LNCaP clone FGC (cell line): ENCODE measurements at regions not wholly inside any gene's neighbourhood (a gene's known extent, or its start where the extent isn't known, plus 50 kb on each side); places are given as distances from the start of the nearest gene placed in this dataset.

Source experiments
- DNase-seq: peaks from one replicate; pipeline ENCODE4 v3.0.0-alpha.2; 2011; ENCODE audit warnings: low read depth
- H3K4me3 ChIP-seq: 2 replicates; pipeline ENCODE4 v1.5.1; 2011; ENCODE audit warnings: mild to moderate bottlenecking, low read depth, low read length, control low read depth
- TF ChIP-seq, protein P1 (sequence below): IDR thresholded peaks from 2 replicates; pipeline ENCODE4 v1.5.1; 2012; ENCODE audit warnings: mild to moderate bottlenecking; ENCODE audit not compliant: control insufficient read depth, insufficient read depth; ENCODE audit errors: extremely low read depth

GRCh38 chr7:9778367-9778766 is 1195.3 kb upstream of the PHF14 start:
- TF ChIP-seq, protein P1, sequence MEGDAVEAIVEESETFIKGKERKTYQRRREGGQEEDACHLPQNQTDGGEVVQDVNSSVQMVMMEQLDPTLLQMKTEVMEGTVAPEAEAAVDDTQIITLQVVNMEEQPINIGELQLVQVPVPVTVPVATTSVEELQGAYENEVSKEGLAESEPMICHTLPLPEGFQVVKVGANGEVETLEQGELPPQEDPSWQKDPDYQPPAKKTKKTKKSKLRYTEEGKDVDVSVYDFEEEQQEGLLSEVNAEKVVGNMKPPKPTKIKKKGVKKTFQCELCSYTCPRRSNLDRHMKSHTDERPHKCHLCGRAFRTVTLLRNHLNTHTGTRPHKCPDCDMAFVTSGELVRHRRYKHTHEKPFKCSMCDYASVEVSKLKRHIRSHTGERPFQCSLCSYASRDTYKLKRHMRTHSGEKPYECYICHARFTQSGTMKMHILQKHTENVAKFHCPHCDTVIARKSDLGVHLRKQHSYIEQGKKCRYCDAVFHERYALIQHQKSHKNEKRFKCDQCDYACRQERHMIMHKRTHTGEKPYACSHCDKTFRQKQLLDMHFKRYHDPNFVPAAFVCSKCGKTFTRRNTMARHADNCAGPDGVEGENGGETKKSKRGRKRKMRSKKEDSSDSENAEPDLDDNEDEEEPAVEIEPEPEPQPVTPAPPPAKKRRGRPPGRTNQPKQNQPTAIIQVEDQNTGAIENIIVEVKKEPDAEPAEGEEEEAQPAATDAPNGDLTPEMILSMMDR = no peak
- no peak for DNase-seq
- no peak overlapping the region for H3K4me3 ChIP-seq

DNA sequence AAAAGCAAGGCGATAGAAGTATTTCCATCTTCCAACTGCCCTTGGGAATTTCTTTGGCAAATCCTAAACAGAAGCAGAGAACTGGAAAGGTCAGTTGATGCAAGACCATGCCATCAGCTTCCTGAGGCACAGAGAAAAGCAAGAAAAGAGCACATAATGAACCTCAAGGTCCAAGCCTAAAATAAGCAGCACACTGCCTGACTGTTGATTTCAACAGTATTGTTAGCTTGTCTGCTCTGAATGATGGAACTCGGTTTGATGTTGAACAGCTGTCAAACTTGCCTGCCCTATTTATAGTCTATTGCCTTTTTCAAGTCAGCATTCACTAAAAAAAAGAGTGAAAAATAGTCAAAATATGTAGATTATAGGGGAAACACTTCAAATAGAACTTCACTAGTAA is 1192.0 kb upstream of the PHF14 start:
- DNase-seq = no peak
- TF ChIP-seq, protein P1 = no peak
- no peak overlapping the region for H3K4me3 ChIP-seq

- DNase-seq = no peak
- TF ChIP-seq, protein P1 = no peak
- H3K4me3 ChIP-seq = no peak overlapping the region
Observed at GRCh38 chr7:9782275-9782674, 1191.4 kb upstream of the PHF14 start.

DNA sequence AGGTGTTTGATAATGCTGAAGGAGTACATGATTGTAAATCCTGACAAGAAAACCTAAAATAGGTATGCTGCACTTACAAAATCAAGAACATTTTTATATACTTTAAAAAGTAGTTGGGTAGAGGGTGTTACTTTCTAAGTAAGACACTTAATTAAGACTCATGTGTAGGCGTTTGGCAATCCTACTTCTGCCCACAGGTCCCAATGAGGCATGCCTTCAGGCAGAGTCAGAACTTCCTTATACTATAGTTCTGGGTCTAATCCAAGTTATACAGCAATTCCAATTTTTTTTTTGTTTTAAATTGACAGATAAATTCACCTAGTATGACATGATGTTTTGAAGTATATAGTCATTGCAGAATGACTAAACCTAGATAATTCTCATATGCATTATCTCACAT is 1188.5 kb upstream of the PHF14 start:
- TF ChIP-seq, protein P1 = no peak
- no peak for DNase-seq
- no peak overlapping the region for H3K4me3 ChIP-seq

GRCh38 chr7:9796241-9796640 is 1177.4 kb upstream of the PHF14 start:
- no peak overlapping the region for H3K4me3 ChIP-seq
- no peak for DNase-seq
- TF ChIP-seq, protein P1 = no peak

DNA sequence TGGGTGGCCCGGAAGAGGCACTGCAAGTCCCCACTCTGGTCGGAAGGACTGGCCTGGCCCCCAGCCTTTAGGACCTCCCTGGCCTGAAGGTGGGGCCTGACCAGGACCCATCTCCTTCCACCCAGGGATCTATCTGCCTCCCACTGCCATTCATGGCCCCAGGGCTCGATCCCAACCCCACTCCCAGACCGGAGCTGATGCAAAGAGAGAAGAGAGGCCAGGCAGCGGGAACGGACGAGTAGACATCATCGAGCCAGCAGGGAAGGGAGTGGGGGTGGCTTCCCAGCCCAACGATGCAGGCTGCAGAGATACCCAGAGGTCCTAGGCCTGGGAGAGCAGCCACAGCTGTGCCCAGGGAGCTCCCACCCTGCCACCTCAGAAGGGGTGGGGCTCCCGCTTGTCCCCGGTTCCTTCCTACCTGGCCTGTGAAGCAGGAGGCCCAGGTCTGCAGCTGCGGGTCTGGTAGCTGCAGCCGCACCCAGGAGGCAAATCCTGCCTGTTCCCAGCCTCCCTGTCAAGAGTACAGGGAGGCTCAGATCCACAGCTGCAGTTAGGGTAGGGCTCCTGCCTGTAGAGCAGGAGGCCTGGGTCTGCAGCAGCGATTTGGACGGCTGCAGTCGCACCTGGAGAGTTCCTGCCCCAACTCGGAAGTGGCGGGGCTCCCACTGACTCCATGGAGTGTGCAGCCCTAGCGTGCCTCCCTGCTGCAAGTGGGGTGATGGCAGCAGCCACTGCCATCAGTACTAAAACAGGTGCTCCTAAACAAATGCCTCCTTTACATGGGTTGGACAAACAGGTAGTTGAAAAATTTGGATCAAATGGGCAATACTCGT is 1151.0 kb upstream of the PHF14 start:
- H3K4me3 ChIP-seq = no peak overlapping the region
- DNase-seq = no peak
- TF ChIP-seq, protein P1 = no peak

- DNase-seq = peak; percentile 64
- no peak overlapping the region for H3K4me3 ChIP-seq
- TF ChIP-seq, protein P1 = no peak
Observed at GRCh38 chr7:9835199-9835598, 1138.5 kb upstream of the PHF14 start.
